Activated CD4-positive, alpha-beta T cell treated with anti-CD3 and anti-CD28 coated beads, Interleukin-2, Interleukin-6, amounts not matched to agents 100 ng/mL and 50 ng/mL, durations not matched to agents 16 hours and 8 hours (primary cell): ENCODE measurements at regions not wholly inside any gene's neighbourhood (a gene's known extent, or its start where the extent isn't known, plus 50 kb on each side); places are given as distances from the start of the nearest gene placed in this dataset.

Experiments used
- DNase-seq: peaks from one replicate; pipeline ENCODE4 v3.0.0-alpha.2; 2020

- no peak for DNase-seq
Observed at GRCh38 chr11:31895926-31896325, 84.8 kb upstream of the PAX6 start.

GRCh38 chr11:31887180-31887579 lies 76.1 kb upstream of the PAX6 start:
- peak; percentile 2 for DNase-seq

GRCh38 chr11:31884080-31884479 lies 73.0 kb upstream of the PAX6 start:
- DNase-seq, result no peak

GRCh38 chr11:31883435-31883834 lies 72.3 kb upstream of the PAX6 start:
- DNase-seq, result no peak

GRCh38 chr11:31882951-31883392 lies 71.8 kb upstream of the PAX6 start:
- no peak for DNase-seq

GRCh38 chr11:31881825-31882224 lies 70.7 kb upstream of the PAX6 start:
- no peak for DNase-seq

- DNase-seq, result no peak
Observed at GRCh38 chr11:31879681-31880080, 68.6 kb upstream of the PAX6 start.

GRCh38 chr11:31877863-31878262 lies 66.7 kb upstream of the PAX6 start:
- DNase-seq, result no peak

GRCh38 chr11:31877083-31877482 lies 66.0 kb upstream of the PAX6 start:
- no peak for DNase-seq

- DNase-seq, result no peak
Observed at GRCh38 chr11:31875866-31876560, 64.9 kb upstream of the PAX6 start.

- DNase-seq, result no peak
Observed at GRCh38 chr11:31874631-31875191, 63.6 kb upstream of the PAX6 start.

GRCh38 chr11:31873124-31873523 lies 62.0 kb upstream of the PAX6 start:
- no peak for DNase-seq

GRCh38 chr11:31872076-31872443 lies 60.9 kb upstream of the PAX6 start:
- DNase-seq, result no peak

- no peak for DNase-seq
Observed at GRCh38 chr11:31871310-31872075, 60.4 kb upstream of the PAX6 start.

GRCh38 chr11:31870609-31871309 lies 59.6 kb upstream of the PAX6 start:
- DNase-seq, result peak; percentile 27

- DNase-seq, result no peak
Observed at GRCh38 chr11:31869986-31870385, 58.9 kb upstream of the PAX6 start.

GRCh38 chr11:31865606-31866300 lies 54.6 kb upstream of the PAX6 start:
- DNase-seq, result no peak

GRCh38 chr11:31863170-31863832 lies 52.2 kb upstream of the PAX6 start:
- no peak for DNase-seq

GRCh38 chr11:31861011-31861410 lies 49.9 kb upstream of the PAX6 start:
- no peak for DNase-seq
